ENCODE measurements at regions not wholly inside any gene's neighbourhood (a gene's known extent, or its start where the extent isn't known, plus 50 kb on each side); places are given as distances from the start of the nearest gene placed in this dataset.

DNA sequence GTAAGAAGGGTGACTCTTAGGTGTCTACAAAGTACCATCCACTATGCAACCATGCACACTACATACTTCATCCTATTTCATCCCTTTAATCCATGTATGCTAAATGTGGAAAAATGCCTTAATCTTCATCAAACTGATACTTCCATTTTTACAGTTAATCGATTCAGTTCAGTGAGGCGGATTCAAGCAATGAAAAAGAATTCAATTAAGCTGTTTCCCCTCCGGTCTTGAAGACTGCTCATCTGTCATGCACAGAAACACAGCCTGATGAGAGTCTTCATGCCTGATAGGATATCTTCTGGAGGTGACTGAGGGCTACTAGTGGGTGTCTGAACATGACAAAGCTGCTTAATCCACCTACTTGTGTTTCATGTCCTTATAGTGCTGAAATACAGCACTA lies 270.6 kb upstream of the ALCAM start:
- TF ChIP-seq, protein P1, sequence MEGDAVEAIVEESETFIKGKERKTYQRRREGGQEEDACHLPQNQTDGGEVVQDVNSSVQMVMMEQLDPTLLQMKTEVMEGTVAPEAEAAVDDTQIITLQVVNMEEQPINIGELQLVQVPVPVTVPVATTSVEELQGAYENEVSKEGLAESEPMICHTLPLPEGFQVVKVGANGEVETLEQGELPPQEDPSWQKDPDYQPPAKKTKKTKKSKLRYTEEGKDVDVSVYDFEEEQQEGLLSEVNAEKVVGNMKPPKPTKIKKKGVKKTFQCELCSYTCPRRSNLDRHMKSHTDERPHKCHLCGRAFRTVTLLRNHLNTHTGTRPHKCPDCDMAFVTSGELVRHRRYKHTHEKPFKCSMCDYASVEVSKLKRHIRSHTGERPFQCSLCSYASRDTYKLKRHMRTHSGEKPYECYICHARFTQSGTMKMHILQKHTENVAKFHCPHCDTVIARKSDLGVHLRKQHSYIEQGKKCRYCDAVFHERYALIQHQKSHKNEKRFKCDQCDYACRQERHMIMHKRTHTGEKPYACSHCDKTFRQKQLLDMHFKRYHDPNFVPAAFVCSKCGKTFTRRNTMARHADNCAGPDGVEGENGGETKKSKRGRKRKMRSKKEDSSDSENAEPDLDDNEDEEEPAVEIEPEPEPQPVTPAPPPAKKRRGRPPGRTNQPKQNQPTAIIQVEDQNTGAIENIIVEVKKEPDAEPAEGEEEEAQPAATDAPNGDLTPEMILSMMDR (IDR thresholded peaks at IDR 0.05; ENCODE audit: borderline replicate concordance, extremely low read depth, low read length, poor library complexity, severe bottlenecking): no peak
- no peak for TF ChIP-seq EZH2 (IDR thresholded peaks at IDR 0.05; ENCODE audit: borderline replicate concordance, low read depth, low read length, severe bottlenecking)
